ENCODE measurements at regions not wholly inside any gene's neighbourhood (a gene's known extent, or its start where the extent isn't known, plus 50 kb on each side); places are given as distances from the start of the nearest gene placed in this dataset.

- H3K27me3 ChIP-seq (replicated peaks; ENCODE audit: insufficient read depth, low read length), result peaks cover 78% of the 10 kb centered on the region
- no peaks in the 10 kb centered on the region for H3F3A ChIP-seq (ENCODE audit: insufficient read depth, low read length)
- DNase-seq, result no peak
- H3K9ac ChIP-seq (ENCODE audit: low read length), result no peak overlapping the region
- no peaks in the 10 kb centered on the region for H3K9me3 ChIP-seq (replicated peaks; ENCODE audit: insufficient read depth, low read length)
- H4K20me1 ChIP-seq (ENCODE audit: insufficient read depth, low read length), result no peaks in the 10 kb centered on the region
- no peak overlapping the region for H2AFZ ChIP-seq (ENCODE audit: low read length)
- no peaks in the 10 kb centered on the region for H3K36me3 ChIP-seq (replicated peaks; ENCODE audit: insufficient read depth, low read length)
- H3K4me3 ChIP-seq (ENCODE audit: low read length), result no peak overlapping the region
- no peak overlapping the region for H3K27ac ChIP-seq (ENCODE audit: low read length)
- no peaks in the 10 kb centered on the region for H3K4me1 ChIP-seq (ENCODE audit: low read length)
- TF ChIP-seq CTCF (IDR thresholded peaks at IDR 0.05; ENCODE audit: low read length) (no peak), EZH2 (optimal IDR thresholded peaks at IDR 0.05; ENCODE audit: low read depth, low read length) (no peak), EZH2phosphoT487 (IDR thresholded peaks at IDR 0.05; ENCODE audit: low read length) (no peak)
- H3K4me2 ChIP-seq (ENCODE audit: low read depth, low read length), result no peak overlapping the region
- no peaks in the 10 kb centered on the region for H3K9me2 ChIP-seq (replicated peaks; ENCODE audit: insufficient read depth, low read length)
- H3K79me2 ChIP-seq (ENCODE audit: low read length), result no peaks in the 10 kb centered on the region
Measured at GRCh38 chr22:27179161-27179560, 521.8 kb downstream of the MIAT start.

GRCh38 chr22:27181537-27181936 is 524.1 kb downstream of the MIAT start:
- H3K4me2 ChIP-seq (ENCODE audit: low read depth, low read length), result no peak overlapping the region
- no peak overlapping the region for H2AFZ ChIP-seq (ENCODE audit: low read length)
- H3K27me3 ChIP-seq (replicated peaks; ENCODE audit: insufficient read depth, low read length), result peaks cover 68% of the 10 kb centered on the region
- no peaks in the 10 kb centered on the region for H3K36me3 ChIP-seq (replicated peaks; ENCODE audit: insufficient read depth, low read length)
- no peak overlapping the region for H3K4me3 ChIP-seq (ENCODE audit: low read length)
- no peaks in the 10 kb centered on the region for H3K79me2 ChIP-seq (ENCODE audit: low read length)
- DNase-seq, result no peak
- H4K20me1 ChIP-seq (ENCODE audit: insufficient read depth, low read length), result no peaks in the 10 kb centered on the region
- H3K9me3 ChIP-seq (replicated peaks; ENCODE audit: insufficient read depth, low read length), result no peaks in the 10 kb centered on the region
- no peak overlapping the region for H3K27ac ChIP-seq (ENCODE audit: low read length)
- no peaks in the 10 kb centered on the region for H3K4me1 ChIP-seq (ENCODE audit: low read length)
- no peaks in the 10 kb centered on the region for H3F3A ChIP-seq (ENCODE audit: insufficient read depth, low read length)
- TF ChIP-seq EZH2 (optimal IDR thresholded peaks at IDR 0.05; ENCODE audit: low read depth, low read length) (no peak), CTCF (IDR thresholded peaks at IDR 0.05; ENCODE audit: low read length) (no peak)
- no peak overlapping the region for H3K9ac ChIP-seq (ENCODE audit: low read length)
- H3K9me2 ChIP-seq (replicated peaks; ENCODE audit: insufficient read depth, low read length), result no peaks in the 10 kb centered on the region

- no peaks in the 10 kb centered on the region for H4K20me1 ChIP-seq (ENCODE audit: insufficient read depth, low read length)
- no peaks in the 10 kb centered on the region for H3K4me1 ChIP-seq (ENCODE audit: low read length)
- no peak overlapping the region for H3K4me2 ChIP-seq (ENCODE audit: low read depth, low read length)
- H3K9ac ChIP-seq (ENCODE audit: low read length), result no peak overlapping the region
- no peak for DNase-seq
- H3K9me3 ChIP-seq (replicated peaks; ENCODE audit: insufficient read depth, low read length), result no peaks in the 10 kb centered on the region
- TF ChIP-seq EZH2 (optimal IDR thresholded peaks at IDR 0.05; ENCODE audit: low read depth, low read length) (no peak), EZH2phosphoT487 (IDR thresholded peaks at IDR 0.05; ENCODE audit: low read length) (no peak), CTCF (IDR thresholded peaks at IDR 0.05; ENCODE audit: low read length) (no peak)
- H2AFZ ChIP-seq (ENCODE audit: low read length), result no peak overlapping the region
- H3K27me3 ChIP-seq (replicated peaks; ENCODE audit: insufficient read depth, low read length), result peaks cover 69% of the 10 kb centered on the region
- H3K36me3 ChIP-seq (replicated peaks; ENCODE audit: insufficient read depth, low read length), result no peaks in the 10 kb centered on the region
- H3K4me3 ChIP-seq (ENCODE audit: low read length), result no peak overlapping the region
- H3K9me2 ChIP-seq (replicated peaks; ENCODE audit: insufficient read depth, low read length), result no peaks in the 10 kb centered on the region
- no peaks in the 10 kb centered on the region for H3F3A ChIP-seq (ENCODE audit: insufficient read depth, low read length)
- H3K27ac ChIP-seq (ENCODE audit: low read length), result no peak overlapping the region
- H3K79me2 ChIP-seq (ENCODE audit: low read length), result no peaks in the 10 kb centered on the region
Measured at GRCh38 chr22:27183474-27183873, 526.1 kb downstream of the MIAT start.

All from MM.1S (cell line).